Heart left ventricle (tissue), 16 donors: ENCODE measurements at regions not wholly inside any gene's neighbourhood (a gene's known extent, or its start where the extent isn't known, plus 50 kb on each side); places are given as distances from the start of the nearest gene placed in this dataset.

Experiments used
- ATAC-seq, 4 donors: fragments of 200-7000 bp; cut with Tn5 transposase; one replicate each; pipeline ENCODE4 v1.9.1; 2020 to 2022; ENCODE audit warnings: moderate library complexity in 4 of 4, mild to moderate bottlenecking in 3 of 4, moderate number of reproducible peaks in 1 of 4
- DNase-seq, 5 donors: peaks; one replicate each; pipeline ENCODE4 v3.0.0-alpha.2; 2020
- H3K27ac ChIP-seq, 12 donors: fragments of 200-600 bp; sonication (generic) in 4 of 12; one replicate each; pipeline versions ENCODE4 v1.5.0 to v1.8.0; 2016 to 2022; ENCODE audit warnings: mild to moderate bottlenecking in 2 of 12
- H3K27me3 ChIP-seq, 9 donors: fragments of 200-600 bp; sonication (generic) in 2 of 9; one replicate each; pipeline versions ENCODE4 v1.5.1 to v1.8.0; 2016 to 2022; ENCODE audit warnings: mild to moderate bottlenecking in 3 of 9
- H3K36me3 ChIP-seq, 9 donors: fragments of 200-600 bp; sonication (generic) in 2 of 9; one replicate each; pipeline versions ENCODE4 v1.5.0 to v1.8.0; 2018 to 2022; ENCODE audit warnings: mild to moderate bottlenecking in 2 of 9
- H3K4me1 ChIP-seq, 12 donors: fragments of 200-600 bp; sonication (generic) in 4 of 12; one replicate each; pipeline versions ENCODE4 v1.5.0 to v1.8.0; 2016 to 2022; ENCODE audit warnings: mild to moderate bottlenecking in 3 of 12
- H3K4me3 ChIP-seq, 12 donors: fragments of 200-600 bp; sonication (generic) in 4 of 12; one replicate each; pipeline versions ENCODE4 v1.5.0 to v1.8.0; 2017 to 2022; ENCODE audit warnings: mild to moderate bottlenecking in 9 of 12, moderate library complexity in 4 of 12
- H3K9me3 ChIP-seq, 12 donors: fragments of 200-600 bp; sonication (generic) in 4 of 12; one replicate each; pipeline versions ENCODE4 v1.5.0 to v1.8.0; 2016 to 2022; ENCODE audit warnings: mild to moderate bottlenecking in 1 of 12
- CTCF ChIP-seq, 12 donors: fragments of 200-600 bp; sonication (generic) in 4 of 12; IDR thresholded peaks; one replicate each; pipeline versions ENCODE4 v1.5.0 to v1.8.0; 2018 to 2022; ENCODE audit warnings: antibody characterized with exemption in 12 of 12, mild to moderate bottlenecking in 5 of 12
- POLR2A ChIP-seq, 2 donors: fragments of 450-650 bp; IDR thresholded peaks; one replicate each; pipeline ENCODE4 v1.6.1; 2017; ENCODE audit warnings: antibody characterized with exemption in 2 of 2, mild to moderate bottlenecking in 2 of 2, moderate library complexity in 2 of 2
- WGBS, 4 donors: extraction: QIAGEN DNeasy Blood & Tissue Kit in 2 of 4; methylation state at CpG; one replicate each; pipeline versions ENCODE4 v1.1.5 to v1.1.7; 2013 to 2018; 5-methylcytosine and 5-hydroxymethylcytosine counted together
- intact Hi-C, 10 donors: fragments of 100-400 bp; cut with DNase I; formaldehyde crosslinking; loops; one replicate each; pipeline versions ENCODE4 v1.11.1 to v1.14.2; 2022
- donor health status: ischemic (EF 13 %, LVEDD 7.1; RV severe dilation, severe dysfunction).
- donor health status: healthy with polysubstance abuse.
- donor health status: DM: no; HTN: yes; CAD: no.
- donor health status: DM: no; HTN: no; CAD: no.
- donor health status: ischemic (EF 25% LVEDD 6.9; RV normal size, moderate dysfunction).
- donor health status: ischemic (EF 25% LVEDD 5.7; RV mildly dilated, moderate dysfunction).
- donor health status: healthy.
- donor health status: DM: yes; HTN: yes; CAD: no.
- donor health status: ischemic (EF 35%, LVEDD 5.7; RV mildly dilated, moderate dysfunction).
- donor health status: nonischemic (EF 11% LVEDD 7.7; RV severe dilation, severe dysfunction).
- donor health status: DM: yes; HTN: yes; CAD: no.
- donor health status: PGD.
- donor health status: ischemic (EF 29% LVEDD 5.4; RV normal size, mild dysfunction).
- donor health status: nonischemic (EF 23%, LVEDD 6.1; RV moderate dilation, normal function).

DNA sequence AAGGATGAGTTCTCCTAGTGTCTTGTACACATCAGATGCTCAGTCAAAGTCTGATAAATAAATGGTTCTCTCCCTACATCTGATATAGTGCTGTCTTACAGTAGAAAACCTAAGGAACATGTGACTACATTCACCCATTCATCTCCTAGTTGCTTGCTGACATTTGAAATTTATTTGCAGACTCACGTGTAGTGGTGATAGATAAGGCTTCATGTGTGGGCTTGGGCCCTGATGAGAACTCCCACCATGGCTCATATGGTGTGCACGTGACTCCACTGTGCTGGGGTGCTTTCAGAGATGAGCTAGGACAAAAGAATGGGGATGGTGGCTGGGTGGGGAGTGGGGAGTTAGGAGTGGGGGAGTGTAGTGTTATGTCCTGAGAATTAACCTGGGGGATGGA lies 287.3 kb downstream of the RPS24 start:
- DNase-seq, result no peak

DNA sequence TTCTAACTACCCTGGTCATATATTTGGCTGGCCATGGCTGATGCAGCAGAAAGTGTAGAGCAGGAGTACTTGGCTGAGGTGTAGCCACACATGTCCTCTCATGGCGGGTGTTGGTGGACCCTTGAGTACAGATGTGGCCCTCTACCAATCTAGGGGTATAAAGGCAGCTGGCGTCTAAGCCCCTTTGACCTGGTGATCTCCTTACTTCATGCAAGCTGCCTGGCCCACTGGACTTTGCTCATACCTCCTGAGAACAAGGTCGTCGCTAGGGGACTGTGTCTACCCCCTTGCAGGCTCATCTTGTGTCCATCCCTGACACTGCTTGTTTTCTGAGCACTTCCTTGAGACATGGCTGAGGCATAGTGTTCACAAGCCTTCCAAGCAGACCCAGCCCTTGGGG lies 287.8 kb downstream of the RPS24 start:
- H3K36me3 ChIP-seq, result no peaks in the 10 kb centered on the region
- ATAC-seq (no peak), DNase-seq (peak in 1 of 5 donors; percentile 2)
- no peak overlapping the region for H3K27ac ChIP-seq
- H3K4me1 ChIP-seq, result peaks cover 0 to 11% (median 7%) of the 10 kb centered on the region in 12 donors
- intact Hi-C loops, result no loop called here
- H3K27me3 ChIP-seq, result no peaks in the 10 kb centered on the region
- WGBS, 4 donors, result 75 to 98% (median 95%) methylated on average over 4 of the region's 4 CpGs
- TF ChIP-seq CTCF (IDR thresholded peaks at IDR 0.05), result no peak
- no peak for TF ChIP-seq POLR2A (IDR thresholded peaks at IDR 0.05)
- H3K9me3 ChIP-seq, result peaks cover 0 to 17% (median 7%) of the 10 kb centered on the region in 12 donors
- no peak overlapping the region for H3K4me3 ChIP-seq

More for the DNA sequence above, 287.3 kb downstream of the RPS24 start:
- intact Hi-C loops, result no loop called here
- peaks cover 0 to 16% (median 9%) of the 10 kb centered on the region in 12 donors for H3K4me1 ChIP-seq
- no peaks in the 10 kb centered on the region for H3K27me3 ChIP-seq
- H3K9me3 ChIP-seq, result peaks cover 0 to 12% (median 2%) of the 10 kb centered on the region in 12 donors
- WGBS, 4 donors, result 72 to 82% (median 80%) methylated on average over 2 of the region's 2 CpGs
- no peak for TF ChIP-seq CTCF (IDR thresholded peaks at IDR 0.05)
- TF ChIP-seq POLR2A (IDR thresholded peaks at IDR 0.05), result no peak
- no peak overlapping the region for H3K4me3 ChIP-seq
- ATAC-seq, result no peak
- H3K27ac ChIP-seq, result no peak overlapping the region
- no peaks in the 10 kb centered on the region for H3K36me3 ChIP-seq

DNA sequence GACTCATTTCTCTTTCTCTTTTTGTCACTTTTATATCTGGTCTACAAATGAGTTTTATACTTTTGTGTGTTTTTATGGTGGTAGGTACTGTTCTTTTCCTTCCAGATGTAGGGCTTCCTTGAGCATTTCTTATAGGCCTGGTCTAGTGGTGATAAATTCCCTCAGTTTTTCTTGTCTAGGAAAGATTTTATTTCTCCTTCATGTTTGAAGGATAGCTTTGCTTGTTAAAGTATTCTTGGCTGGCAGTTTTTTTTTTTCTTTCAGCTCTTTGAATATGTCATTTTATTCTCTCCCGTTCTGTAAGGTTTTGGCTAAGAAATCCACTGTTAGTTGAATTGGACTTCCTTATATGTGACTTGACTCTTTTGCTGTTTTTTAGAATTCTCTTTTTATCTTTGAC lies 292.7 kb downstream of the RPS24 start:
- Histone ChIP-seq H3K27ac (no peak overlapping the region), H3K27me3 (no peaks in the 10 kb centered on the region), H3K4me1 (peaks cover 0 to 4% (median 0%) of the 10 kb centered on the region in 12 donors), H3K36me3 (no peaks in the 10 kb centered on the region), H3K4me3 (no peak overlapping the region), H3K9me3 (peaks cover 0 to 28% (median 16%) of the 10 kb centered on the region in 12 donors)
- DNase-seq (no peak), ATAC-seq (no peak)
- WGBS, 4 donors, result 88 to 97% (median 95%) methylated on average over 1 of the region's 1 CpG
- TF ChIP-seq CTCF (IDR thresholded peaks at IDR 0.05) (no peak), POLR2A (IDR thresholded peaks at IDR 0.05) (no peak)
- intact Hi-C loops, result no loop called here

DNA sequence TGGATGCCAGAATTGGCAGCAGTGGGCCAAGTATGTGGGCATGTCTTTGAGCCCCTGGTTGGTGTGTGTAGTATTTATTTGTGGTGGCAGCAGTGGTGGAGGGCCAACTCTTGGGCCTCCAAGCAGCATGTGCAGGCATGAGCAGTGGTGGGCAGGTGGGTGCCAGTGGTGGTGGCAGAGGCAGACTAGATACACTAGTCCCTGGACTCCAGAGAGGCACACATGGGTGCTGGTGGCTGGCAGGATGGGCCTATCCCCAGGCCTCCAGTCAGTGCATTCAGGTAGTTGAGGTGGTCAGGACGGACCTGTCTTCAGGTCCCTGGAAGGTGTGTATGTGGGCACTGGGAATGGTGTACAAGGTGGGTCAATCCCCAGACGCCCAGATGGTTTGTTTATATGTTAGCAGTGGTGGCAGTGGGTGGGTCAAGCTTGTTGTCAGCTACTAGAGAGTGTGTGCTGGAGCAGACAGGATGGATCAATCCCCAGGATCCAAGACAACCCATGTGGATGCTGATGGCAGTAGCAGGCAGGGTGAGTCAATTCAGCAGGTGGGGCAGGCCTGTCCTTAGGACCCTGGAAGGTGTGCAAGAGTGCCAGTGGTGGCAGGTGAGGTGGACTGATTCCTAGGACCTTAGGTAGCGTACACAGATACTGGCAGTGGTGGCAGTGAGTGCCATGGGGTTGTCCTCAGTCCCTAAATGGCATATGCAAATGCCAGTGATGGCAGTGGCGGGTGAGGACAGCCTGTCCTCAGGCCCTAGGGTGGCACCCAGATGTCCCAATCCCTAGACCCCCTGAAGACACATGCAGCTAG lies 294.3 kb downstream of the RPS24 start:
- no peak overlapping the region for H3K4me3 ChIP-seq
- WGBS, 4 donors, result 83 to 91% (median 91%) methylated on average over 4 of the region's 4 CpGs
- no peaks in the 10 kb centered on the region for H3K36me3 ChIP-seq
- peaks cover 0 to 28% (median 16%) of the 10 kb centered on the region in 12 donors for H3K9me3 ChIP-seq
- ATAC-seq, result no peak
- DNase-seq, result peak in 1 of 5 donors; percentile 1
- H3K27ac ChIP-seq, result no peak overlapping the region
- no peaks in the 10 kb centered on the region for H3K27me3 ChIP-seq
- TF ChIP-seq CTCF (IDR thresholded peaks at IDR 0.05) (no peak), POLR2A (IDR thresholded peaks at IDR 0.05) (no peak)
- intact Hi-C loops, result no loop called here
- H3K4me1 ChIP-seq, result peaks cover 0 to 5% (median 0%) of the 10 kb centered on the region in 12 donors
